SKM-1 treated with dmso at 0.1 percent for 144 hours (cell line): ENCODE measurements at regions not wholly inside any gene's neighbourhood (a gene's known extent, or its start where the extent isn't known, plus 50 kb on each side); places are given as distances from the start of the nearest gene placed in this dataset.

Source experiments
- DNase-seq: peaks from one replicate; lab custom pipeline; 2025; ENCODE audit not compliant: unreplicated experiment; lab: John Stamatoyannopoulos, UW

DNA sequence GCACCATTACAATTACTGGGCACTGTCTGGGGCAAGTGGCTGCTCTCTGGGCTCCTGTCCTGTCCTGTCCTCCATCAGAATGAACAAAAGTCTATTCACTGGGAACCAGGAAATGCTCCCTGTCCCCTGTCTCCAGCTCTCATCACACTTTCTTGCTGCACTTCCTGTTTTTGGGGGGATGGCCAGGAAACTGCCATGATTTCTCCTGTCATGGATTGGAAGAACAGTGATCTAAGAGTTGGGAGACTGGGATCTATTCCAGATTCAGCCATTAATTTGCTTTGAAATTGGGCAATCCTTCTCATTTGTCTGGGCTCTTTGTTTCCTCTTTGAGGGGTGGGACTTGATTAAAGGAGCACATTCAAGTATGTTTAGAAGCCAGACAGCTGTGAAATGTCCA is 61.4 kb upstream of the KIRREL3 start:
- DNase-seq = no peak

DNA sequence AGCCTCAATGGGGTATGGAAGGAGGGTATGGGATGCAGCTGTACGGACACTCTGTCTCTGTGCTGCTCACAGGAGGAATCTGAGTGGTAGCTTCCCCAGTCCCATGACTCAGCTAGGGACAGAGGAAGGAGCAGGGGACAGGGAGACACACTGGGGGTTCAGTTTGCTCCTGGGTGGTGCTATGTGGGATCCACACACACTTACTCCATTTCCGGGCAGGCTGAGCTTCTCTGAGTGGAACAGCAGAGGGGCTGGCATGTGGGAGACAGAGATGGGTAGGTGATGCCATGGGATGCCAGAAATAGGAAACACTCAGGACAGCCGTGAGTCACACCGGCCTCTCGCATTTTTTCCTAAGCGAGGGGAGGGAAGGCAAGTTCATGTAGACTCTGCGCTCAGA is 59.2 kb upstream of the KIRREL3 start:
- no peak for DNase-seq

- no peak for DNase-seq
Measured at GRCh38 chr11:127059286-127059685, 58.7 kb upstream of the KIRREL3 start.

DNA sequence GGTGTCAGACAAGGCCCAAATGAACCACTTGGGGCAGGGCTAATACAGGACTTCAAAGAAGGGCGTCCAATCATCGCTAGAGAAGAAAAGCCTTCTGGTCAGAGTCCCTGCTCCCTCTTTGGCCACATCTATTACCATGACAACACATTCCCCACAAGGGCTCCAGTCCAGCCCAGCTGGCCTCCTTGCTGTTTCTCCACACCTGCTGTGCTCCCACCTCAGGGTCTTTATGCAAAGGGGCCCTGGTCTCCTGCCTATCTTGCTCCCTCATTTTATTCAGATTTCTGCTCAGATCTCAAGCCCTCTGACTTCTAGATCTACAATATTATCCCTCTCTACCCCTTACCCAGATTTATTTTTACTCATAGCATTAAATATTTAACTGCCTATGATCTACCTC is 58.0 kb upstream of the KIRREL3 start:
- no peak for DNase-seq

GRCh38 chr11:127057126-127057525 is 56.6 kb upstream of the KIRREL3 start:
- no peak for DNase-seq

- DNase-seq = no peak
Measured at GRCh38 chr11:127056338-127056971, 55.9 kb upstream of the KIRREL3 start.

DNA sequence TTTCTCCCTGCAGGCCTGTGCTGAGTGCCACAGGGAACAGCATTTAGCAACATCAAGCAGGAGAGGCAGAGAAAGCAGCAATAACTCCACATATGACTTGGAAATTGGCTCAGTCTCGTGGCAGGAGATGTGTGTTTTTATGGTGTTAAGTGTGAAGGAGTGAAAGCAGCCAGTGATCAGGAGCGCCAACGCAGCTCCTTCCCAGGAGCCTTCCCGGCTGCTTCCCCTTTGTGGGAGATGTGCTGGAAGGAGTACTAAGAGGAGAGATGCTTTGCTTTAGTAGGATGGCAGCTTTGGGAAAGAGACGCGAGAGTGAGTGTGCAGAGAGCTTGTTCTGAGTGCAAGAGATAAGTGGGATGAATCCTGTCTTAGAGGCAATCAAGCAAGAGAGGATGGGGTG is 54.7 kb upstream of the KIRREL3 start:
- DNase-seq = no peak

DNA sequence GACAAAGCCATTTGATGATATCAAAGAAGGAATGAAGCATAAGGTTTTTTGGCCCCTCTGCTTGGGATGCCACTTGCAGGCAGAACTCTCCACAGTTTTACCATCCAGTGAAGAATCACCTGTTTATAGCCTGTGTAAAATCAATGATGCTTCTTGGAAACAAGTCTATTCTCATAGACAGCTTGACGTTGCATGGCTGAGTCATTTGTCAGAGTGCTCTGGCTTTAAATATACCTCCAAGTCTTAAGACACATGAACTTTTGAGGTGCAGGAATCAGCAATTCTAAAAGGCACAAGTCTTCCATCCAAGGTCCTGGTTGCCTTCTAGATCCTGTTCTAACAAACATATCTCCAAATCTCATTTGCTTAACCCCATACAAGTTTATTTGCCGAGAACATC is 53.6 kb upstream of the KIRREL3 start:
- DNase-seq = no peak

- DNase-seq = no peak
Measured at GRCh38 chr11:127052404-127052803, 51.8 kb upstream of the KIRREL3 start.
